ENCODE measurements at regions not wholly inside any gene's neighbourhood (a gene's known extent, or its start where the extent isn't known, plus 50 kb on each side); places are given as distances from the start of the nearest gene placed in this dataset.

- TF ChIP-seq CTCF (IDR thresholded peaks at IDR 0.05; ENCODE audit: low read depth, low read length) (no peak), EZH2phosphoT487 (IDR thresholded peaks at IDR 0.05; ENCODE audit: low read depth) (no peak)
Measured at GRCh38 chr9:30293231-30293630, 2091.2 kb upstream of the ACO1 start.
